DMS 273 (cell line): ENCODE measurements at regions not wholly inside any gene's neighbourhood (a gene's known extent, or its start where the extent isn't known, plus 50 kb on each side); places are given as distances from the start of the nearest gene placed in this dataset.

ENCODE experiments used
- DNase-seq: peaks from one replicate; lab custom pipeline; 2025; ENCODE audit not compliant: unreplicated experiment; lab: John Stamatoyannopoulos, UW

DNA sequence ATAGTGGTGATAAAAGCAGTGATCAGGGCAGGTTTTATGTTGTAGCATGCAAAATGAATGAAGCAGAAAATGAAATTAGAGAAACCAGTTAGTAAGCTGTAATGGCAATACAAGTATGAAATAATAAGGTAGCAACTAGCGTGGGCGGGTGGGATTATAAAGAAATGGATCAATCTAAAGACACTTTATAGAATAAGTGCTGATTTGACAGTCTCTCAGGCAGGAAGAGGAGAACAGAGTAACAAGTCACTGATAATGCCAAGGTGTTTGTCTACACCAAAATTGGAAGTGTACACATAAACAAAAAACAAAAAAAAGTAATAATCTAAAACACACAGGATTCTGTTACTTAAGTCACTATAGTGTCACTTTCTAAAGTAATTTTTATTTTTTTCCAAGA is 51.0 kb upstream of the PCBP1 start:
- DNase-seq: no peak

DNA sequence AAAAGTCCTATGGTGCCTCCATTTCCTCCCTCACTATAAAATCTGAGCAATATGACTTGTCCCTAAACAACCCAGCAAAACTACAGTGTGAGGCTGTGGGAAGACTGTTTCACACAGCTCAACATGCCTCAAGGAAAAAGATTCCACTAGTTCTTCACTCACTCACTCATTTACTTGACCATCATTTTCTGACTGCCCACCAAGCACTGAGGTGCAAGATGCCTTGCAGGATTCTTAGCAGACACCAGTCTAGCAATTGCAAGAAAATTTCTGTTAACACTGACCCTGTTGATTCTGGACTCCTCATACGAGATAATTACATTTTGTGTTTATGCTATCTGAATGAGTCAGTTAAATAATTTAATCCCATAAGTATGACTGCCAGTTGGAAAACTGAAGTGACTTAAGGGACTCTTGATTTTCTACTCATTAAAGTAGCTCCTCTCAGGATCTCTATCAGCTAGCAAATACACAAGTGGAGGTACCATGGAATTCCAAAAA is 51.9 kb upstream of the PCBP1 start:
- DNase-seq: no peak

DNA sequence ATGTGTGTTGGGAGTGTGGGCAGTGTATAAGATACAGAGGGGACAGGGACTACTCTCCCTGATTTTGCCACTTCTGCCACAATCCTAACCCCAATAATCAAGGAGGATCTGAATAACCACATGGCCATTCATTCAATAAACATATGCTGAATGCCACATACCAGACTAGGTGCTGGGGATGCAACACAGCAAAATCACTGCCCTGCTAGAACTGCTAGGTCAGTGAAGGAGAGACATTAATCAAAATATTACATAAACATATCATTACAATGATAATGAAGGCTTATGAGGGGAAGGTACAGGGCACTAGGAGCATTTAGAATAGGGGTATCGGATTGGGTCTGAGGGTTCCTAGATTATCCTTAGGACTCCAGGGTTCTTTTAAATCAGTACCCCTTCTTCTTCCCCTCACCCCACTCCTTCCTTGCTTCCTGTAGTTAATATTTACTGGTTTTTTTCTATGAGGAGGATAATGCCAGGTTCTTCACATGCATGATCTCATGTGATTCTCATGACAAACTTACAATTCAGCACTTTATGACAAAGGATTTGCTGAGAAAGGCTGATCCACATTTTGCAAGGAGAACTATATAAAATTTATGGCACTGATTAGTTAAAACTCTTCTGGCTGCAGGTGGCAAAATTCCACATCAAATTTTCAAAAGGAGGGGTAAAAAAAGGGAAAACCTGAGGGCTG is 56.4 kb upstream of the PCBP1 start:
- no peak for DNase-seq

DNA sequence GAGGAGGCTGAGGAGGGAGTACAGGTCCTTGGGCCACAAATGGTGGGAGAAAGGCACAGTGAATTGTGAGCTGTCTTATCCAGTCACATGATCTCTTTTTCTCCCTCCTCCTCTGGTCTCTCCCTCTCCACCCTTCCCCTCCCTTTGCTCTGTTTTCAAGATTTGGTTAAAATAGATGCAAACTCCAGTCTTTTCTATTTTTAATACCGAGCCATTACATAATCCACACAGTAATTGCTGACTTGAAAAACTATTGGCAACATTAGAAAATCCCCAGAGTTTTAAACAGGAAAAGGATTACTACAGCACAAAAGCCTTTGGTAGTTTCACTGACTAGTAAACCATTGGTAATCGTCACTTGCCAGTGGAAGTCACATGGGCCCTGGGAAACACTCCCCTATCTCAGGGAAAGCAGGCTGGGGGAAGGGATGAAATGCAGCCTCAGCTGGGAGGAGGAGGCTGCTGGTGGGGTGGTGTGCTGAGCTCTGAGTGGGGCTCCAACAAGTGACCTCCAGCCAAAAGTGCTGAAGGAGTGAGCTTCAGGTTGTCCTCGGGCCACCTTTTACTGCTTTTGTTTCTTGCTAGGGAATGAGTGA is 57.4 kb upstream of the PCBP1 start:
- peak; percentile 47 for DNase-seq

DNA sequence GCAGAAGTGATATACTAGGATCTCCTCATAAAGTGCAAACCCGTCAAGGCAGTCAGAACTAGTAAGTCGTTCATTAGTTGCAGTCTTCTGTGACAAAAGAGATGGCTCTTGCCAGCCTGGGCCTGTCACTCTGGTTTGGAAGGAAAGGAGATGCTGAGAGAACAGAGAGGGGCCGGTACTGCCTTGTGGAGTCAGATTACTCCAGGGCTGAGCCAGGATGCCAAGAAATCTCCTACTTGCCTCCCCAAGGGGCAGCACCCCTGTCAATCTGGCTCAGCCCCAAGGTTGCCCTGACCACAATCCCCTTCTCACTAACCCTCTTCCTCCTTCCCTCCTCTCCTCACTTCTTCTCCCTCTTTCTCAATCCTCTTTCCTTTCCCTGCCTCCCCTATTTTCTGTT is 62.9 kb upstream of the ASPRV1 start:
- peak; percentile 29 for DNase-seq

DNA sequence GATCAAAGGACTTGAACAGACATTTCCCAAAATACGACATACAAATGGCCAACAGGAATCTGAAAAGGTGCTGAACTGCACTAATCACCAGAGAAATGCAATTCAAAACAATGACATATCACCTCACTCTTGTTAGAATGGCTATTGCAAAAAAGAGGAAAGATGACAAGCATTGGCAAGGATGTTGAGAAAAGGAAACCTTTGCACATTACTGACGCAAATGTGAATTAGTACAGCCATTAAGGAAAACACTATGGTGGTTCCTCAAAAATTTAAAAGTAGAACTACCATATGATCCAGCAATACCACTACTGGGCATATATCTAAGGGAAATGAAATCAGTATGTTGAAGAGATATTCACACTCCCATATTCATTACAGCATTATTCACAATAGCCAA is 57.7 kb upstream of the ASPRV1 start:
- no peak for DNase-seq

DNA sequence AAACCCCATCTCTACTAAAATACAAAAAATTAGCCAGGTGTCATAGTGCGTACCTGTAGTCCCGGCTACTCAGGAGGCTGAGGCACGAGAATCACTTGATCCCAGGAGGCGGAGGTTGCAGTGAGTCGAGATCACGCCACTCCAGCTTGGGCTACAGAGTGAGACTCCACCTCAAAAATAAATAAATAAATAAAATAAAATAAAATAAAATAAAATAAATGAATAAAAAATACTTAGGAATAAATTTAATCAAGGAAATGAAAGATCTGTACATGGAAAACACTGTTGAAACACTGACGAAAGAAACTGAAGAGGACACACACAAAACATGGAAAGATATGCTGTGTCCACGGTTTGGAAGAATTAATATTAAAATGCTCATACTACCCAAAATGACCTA is 56.5 kb upstream of the ASPRV1 start:
- DNase-seq: no peak

DNA sequence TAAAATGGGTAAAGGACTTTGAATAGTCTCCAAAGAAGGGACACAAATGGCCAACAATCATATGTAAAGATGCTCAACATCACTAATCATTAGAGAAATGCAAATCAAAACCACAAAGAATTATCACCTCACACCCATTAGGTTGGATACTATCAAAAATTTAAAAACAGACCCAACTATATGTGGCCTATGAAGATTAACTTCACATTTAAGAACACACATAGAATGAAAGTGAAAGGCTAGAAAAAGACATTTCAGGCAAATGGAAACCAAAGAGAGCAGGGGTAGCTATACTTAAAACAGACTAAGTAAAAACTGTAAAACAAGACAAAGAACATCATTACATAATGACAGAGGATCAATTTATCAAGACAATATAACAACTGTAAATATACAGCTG is 53.5 kb upstream of the ASPRV1 start:
- no peak for DNase-seq

DNA sequence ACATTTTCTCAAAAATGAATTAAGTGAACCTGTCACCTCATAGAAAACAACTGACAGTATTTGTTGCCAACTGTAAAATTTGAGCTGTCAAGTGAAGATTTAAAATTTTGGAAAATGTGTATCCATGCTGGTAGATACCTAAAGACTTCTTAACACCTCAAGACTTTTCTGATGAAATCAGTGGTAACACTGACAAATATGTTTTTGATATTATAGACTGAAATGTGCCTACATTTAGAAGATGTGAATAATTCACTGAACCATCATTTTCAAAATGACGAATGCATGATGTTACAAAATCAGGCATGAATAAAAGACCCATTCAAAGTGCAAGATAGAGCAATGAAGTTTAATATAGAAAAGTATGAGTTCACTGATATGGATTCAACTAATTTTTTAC is 51.5 kb upstream of the ASPRV1 start:
- DNase-seq: no peak

DNA sequence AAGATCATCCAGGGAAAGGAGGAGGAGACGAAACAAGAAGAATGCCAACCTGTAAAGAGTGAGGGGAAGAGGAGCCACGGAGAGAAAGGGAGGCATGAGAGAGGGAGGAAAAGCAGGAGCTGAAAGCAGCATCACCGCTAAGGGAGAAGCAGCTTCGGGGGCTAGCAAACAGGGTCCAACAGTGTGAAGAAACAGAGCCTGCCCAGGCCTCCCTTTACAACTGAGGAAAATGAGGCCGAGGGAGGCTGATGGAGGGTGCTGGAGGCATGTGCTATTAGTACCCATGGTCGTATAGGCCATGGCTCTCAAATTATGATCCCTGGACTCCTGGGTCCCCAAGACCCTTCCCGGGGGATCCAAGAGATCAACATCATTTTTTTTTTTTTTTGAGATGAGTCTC is 50.4 kb upstream of the ASPRV1 start:
- DNase-seq: no peak

DNA sequence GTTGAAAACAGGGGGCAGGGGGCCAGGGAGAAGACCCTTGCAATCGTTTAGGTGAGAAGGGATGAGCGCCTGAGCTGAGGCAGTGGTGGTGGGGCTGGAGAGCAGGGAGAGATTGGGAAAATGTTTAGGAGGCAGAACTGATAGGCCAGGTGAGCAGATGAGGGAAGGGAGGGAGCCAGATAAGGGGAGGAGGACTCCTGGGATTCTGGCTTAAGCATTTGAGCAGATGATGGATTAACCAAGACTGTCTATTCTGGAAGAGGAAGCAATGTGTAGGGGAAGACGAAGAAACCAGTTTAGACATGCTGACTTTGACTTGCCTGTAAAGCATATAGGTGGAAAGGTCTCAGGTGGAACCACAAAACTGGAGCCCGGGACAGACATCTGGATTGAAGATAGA is 49.9 kb upstream of the ASPRV1 start:
- DNase-seq: no peak
